ENCODE measurements at regions not wholly inside any gene's neighbourhood (a gene's known extent, or its start where the extent isn't known, plus 50 kb on each side); places are given as distances from the start of the nearest gene placed in this dataset.

DNA sequence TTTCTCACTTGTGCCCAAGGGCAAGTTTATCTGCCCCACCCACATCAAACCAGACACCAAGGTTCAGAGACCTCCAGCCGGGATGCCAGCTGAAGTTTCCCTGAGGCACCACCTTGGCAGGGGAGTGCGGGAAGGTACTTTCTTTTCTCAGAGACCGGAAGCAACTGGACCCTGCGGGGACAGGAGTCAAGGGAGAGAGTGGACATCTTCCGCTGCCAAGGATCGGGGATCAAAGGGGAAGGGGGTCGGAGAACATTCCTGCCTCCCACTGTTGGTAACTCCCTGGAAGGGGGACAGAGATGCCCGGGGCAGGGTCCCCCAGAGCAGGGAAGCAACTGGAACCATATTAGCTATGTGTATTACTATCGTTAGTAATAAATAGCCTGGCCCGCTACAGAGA, 161.8 kb downstream of the DICER1 start:
- DNase-seq (ENCODE audit: low read depth), result no peak

DNA sequence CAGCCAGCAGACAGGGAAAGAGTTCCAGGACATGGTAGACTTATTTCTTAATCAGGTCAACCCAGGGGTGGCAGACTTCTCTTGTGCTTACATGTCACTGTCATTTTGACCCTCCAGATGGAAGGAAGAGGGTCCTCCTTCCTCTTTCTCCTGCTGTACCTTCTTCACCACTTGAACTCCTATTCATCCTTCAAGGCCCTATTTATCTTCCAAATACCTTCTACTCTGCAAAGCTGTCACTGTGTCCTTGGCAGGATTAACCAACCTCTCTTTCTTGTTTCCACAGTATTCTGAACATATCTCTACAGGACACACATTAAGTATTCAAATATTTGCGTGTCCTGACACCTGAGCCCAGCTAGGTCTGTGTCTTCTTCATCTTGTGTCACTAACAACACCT, 163.1 kb downstream of the DICER1 start:
- no peak for DNase-seq (ENCODE audit: low read depth)

DNA sequence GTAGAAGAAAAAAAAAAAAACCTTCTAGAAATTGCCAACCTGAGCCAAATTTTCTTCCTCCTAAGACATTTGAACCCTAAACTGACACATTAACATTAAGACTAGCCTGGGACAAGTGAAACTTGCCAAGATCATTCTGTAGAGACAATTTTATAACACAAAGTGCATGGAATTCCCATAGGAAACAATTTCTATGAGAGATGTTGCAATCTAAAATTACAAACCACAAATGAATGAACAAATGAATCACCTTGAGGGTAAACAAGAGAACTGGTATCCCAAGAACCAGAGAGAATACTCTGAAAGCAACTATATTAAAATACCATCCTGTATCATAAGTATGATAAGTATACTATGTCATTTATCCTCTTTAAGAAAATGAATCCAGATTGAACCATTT, 165.3 kb downstream of the DICER1 start:
- no peak for DNase-seq (ENCODE audit: low read depth)

DNA sequence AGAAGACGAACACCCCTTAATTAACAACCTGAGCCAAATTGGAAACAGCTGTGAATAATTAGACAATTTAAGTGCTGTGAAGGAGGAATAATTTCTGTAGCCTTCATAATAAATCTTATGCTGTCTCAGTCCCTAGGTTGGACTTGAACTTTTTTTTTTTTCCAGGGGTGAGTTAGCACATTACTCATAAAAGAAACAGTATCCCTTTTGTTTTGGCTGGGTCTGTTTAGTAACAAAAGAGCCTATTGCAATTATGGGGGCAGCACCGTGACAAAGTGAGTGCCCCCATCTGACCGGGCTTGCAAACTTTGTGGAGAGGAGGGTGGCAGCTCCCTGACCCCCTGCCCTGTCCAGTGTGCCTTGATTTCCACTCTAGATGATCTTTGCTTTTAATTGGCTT, 167.4 kb downstream of the DICER1 start:
- DNase-seq (ENCODE audit: low read depth), result no peak

DNA sequence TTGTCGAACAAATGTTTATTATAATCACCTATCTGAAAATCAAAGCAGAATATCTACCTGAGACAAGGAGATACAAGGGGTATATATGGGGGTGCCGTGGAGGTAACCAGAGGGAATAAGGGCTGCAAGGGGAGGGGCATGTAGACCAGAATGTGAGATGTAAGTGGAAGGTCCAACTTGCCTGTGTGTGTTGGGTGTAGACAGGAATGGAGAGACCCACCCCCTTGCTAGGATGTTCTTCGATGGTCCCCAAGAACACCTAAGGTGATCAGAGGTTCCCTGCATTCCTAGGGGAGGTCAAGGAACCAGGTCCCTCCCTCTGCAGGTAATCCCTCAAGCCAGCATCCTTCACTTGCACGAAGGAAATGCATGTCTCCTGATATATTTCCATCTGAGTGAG, 167.9 kb downstream of the DICER1 start:
- DNase-seq (ENCODE audit: low read depth), result no peak

DNA sequence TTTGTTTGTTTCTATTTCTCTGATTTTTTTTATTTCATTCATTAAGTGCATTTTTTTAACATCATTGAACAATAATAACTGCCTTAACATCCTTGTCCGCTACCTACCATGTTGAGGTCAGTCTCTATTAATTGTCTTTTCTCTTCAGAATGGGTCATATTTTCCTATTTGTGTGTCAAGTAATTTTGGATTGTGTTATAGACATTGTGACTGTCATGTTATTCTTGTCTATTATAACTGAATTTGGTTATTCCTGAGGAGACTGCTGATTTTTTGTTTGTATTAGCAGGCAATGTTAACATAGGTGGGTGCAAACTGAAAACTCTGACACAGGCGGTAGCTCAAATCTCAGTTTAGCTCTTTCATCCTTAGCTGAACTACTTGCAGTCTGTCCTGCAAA, 169.9 kb downstream of the DICER1 start:
- DNase-seq (ENCODE audit: low read depth), result no peak

DNA sequence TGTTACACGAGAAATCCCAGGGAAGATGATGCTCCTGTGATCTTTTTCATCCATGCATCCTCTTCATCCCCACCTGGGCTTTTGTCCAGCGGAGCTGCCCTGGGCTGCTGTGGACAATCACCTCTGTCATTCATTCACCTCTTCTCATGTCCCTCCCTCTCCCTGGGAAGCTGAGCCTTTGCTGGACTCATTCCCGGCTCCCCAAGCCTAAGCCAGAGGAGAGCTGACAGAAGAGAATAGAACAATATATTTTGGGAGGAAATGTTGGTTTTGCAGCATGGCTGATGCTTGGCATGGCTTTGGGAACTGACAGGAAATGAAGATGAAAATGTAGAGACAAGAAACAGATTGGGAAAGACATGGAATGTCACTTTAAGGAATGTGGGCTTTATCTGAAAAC, 177.4 kb downstream of the DICER1 start:
- DNase-seq (ENCODE audit: low read depth), result no peak

DNA sequence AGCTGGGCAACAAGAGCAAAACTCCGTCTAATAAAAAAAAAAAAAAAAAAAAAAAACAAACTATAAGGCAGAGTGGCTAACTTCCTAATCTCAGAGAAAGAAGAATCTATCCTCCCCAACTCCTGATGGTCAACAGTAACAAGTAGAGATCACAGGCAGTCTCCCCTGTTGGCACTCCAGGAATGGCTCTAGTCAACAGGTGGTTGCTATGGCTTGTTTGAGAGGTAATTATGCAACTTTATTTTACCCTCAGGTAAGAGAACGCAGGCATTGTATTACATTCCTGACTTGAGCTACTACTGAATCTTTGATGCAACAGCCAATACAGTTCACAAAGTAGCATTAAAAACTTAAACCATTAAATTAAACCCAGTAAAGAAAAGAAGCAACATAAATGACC, 180.3 kb downstream of the DICER1 start:
- no peak for DNase-seq (ENCODE audit: low read depth)

DNA sequence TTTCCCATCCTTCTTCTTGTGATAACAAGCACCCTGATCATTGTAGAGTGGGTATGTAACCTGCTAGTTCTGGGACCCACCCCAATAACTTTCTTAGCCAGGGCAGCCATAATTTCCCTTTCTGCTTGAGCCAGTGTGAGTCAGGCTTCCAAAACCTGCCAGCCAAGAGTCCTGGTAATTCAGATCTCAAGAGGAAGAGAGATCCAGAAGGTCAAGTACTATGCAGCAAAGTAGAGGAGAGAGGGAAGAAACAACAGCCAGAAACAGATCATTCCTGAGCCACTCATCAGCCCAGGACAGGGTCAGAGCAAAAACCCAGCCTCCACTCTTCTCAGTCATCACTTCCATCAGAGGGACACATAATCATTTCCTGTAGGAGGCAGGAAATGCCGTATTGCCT, 182.0 kb downstream of the DICER1 start:
- DNase-seq (ENCODE audit: low read depth), result no peak

DNA sequence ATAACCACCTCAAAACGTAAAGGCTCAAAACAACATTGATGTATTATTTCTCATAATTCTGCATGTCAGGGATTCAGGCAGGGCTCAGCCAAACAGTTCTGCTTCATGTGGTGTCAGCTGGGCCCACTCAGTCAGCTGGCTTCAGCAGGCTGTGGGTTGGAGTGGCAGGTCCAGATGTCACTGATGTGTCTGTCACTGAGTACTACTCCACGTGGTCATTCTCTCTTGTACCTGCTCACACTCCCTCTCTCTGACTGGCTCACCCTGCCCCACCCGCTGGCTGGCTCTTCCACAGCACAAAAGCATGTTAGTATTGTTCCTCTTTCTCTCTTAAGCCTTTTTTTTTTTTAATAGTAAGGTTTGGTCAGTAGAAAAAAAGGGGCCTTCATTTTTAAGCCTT, 182.4 kb downstream of the DICER1 start:
- DNase-seq (ENCODE audit: low read depth), result no peak

DNA sequence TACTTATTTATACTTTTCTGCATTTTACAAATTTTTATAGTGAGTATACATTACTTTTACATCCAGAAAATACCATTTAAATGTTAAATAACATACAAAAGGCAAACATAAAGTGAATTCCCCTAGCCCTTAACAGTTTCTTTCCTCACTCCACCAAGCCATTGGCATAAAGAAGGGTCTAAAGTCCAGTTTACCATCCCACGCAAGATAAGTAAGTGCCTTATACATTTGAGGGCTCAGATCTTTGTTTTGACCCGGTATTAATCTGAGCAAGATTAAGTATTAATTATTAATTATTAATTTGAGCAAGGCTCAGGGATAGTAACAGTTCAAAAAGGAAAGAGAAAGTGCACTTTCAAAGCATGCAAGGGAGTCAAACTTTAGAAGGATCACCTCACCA, 182.9 kb downstream of the DICER1 start:
- DNase-seq (ENCODE audit: low read depth), result no peak

DNA sequence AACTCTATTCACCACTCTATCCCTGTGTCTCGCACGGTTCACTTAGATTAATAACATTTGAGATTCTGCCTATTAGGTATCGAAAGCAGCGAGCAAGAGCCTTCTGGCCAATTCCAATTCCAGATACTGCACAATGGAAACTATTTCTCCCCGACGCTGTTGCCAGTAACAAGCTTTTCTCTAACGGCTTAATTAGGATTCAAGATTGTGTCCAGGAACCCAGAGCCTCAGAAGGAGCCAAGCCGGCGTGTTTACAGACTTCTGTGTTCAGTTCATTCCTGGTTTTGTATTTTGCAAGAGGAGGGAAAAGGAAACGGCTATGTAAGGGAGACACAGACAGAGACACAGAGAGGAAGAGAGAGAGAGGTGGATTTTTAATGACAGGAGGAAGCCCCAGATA, 185.6 kb downstream of the DICER1 start:
- no peak for DNase-seq (ENCODE audit: low read depth)

DNA sequence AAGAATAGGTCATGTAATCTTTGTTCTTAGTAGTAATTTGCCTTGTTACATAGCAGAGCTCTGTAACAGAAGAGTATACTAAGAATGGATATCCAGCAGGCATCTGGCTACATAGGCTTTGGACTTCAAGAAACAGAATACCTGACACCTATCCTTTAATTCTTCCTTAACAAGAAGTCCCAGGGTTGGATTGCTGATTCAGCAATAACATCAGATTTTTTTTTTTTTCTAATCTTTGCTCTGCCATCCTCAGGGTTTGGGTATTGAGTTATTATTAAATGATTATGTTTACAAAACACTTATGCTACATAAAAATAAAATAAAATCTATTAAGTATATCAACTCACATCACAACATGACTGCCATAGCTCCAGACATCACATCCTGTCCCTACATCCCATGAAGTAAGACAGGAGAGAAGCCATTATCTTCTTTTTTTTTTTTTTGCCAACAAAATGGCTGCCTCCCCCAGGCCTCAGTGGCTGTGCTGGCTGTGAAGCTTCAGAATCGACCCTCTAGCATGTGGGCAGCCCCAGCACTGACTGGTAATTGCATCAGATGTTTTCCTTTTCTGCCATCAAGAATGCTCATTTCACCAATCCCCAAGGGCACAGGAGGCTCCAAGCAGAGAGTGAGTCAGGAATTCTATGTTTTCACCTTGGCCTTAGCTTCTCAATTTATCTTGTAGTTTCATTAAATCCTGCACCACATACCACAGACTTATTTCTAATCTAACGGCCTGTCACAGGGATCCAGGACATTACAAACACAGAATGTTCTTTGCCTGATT, 186.2 kb downstream of the DICER1 start:
- no peak for DNase-seq (ENCODE audit: low read depth)

DNA sequence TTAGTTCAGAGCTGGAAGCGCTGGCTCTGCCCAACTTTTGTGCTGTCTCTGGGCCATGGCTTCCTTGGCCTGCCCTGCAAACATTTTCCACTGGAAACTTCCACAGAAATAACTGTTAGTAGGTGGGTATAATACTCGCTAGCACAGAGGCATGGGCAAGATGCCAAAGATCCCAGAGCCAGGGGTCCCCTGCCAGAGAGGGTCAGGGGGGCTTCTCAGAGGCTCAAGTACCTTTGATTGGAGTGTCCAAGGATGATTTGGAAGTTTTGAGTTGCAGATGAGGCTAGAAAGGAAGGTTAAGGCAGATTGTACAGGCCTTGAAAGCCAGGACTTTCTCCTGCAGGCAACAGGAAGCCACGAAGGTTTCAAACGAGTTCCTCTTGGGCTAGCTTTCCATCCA, 187.6 kb downstream of the DICER1 start:
- no peak for DNase-seq (ENCODE audit: low read depth)

DNA sequence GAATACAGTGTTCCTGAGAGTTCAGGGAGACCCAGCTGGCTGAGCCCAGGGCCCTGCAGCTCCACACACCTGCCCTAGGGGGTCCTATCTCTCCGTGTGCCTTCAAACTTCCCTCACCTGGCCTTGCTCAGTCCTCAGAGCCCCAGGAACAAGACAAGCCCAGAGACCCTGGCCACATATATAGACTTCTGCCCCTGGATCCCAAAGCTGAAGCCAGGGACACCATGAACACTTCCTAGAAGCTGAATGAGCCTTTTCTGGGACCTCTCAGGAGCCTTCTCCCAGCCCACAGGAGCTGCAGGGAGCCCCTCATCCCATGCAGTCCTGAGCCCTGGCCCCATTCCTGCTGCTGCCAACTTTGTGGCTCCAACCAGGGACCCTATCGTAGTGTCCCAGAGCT, 190.5 kb downstream of the DICER1 start:
- DNase-seq (ENCODE audit: low read depth), result no peak

DNA sequence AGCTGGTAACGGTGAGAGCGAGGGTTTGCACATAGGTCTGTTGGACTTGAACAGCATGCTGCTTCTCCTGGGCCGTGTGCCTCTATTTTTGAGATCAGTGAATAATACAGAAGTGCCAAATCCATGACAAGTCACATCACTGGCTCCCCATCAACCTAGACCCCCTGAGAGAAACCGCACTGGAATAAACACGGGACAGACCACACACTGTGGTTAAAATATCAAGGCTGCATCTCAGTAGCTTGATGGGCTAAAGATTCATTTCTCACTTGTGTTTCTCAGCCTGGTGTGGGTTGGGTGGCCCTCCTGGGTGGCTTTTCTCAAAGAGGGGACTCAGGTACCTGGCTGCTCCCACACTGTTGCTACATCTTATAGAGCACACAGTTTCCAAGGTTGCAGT, 191.0 kb downstream of the DICER1 start:
- no peak for DNase-seq (ENCODE audit: low read depth)

DNA sequence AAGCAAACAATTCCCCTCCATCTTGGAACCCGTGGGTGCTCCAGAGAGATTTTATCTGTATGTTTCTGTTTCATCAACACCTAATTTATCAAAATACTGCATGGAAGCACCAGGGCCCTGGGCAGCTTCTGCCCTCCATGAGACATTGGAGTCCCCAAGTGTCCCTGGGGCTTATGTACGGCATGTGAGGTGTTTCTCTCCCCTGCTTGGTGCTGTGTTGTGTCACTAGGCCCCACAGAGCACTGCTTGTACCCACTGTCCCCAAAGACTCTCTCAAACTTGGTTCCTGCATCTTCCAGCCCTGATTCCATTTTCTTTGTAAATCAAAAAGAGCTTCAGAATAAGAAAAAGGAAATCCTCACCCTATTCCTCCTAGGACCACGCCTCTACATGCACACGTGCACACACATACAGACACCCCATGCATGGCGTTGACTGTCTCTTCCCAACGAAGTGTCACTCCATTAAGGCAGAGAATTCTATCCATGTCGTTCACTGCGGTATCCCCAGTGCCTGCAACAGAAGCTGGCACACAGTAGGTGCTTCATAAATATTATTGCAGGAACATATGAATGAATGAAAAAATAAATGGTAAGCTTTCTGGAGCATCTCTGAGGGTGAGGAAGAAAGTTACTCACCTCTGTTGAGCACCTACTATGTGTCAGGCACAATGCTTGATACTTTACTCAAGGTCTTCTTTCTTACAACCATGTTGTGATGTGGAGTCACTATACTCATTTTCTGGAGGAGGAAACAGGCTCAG, 191.6 kb downstream of the DICER1 start:
- DNase-seq (ENCODE audit: low read depth), result no peak

DNA sequence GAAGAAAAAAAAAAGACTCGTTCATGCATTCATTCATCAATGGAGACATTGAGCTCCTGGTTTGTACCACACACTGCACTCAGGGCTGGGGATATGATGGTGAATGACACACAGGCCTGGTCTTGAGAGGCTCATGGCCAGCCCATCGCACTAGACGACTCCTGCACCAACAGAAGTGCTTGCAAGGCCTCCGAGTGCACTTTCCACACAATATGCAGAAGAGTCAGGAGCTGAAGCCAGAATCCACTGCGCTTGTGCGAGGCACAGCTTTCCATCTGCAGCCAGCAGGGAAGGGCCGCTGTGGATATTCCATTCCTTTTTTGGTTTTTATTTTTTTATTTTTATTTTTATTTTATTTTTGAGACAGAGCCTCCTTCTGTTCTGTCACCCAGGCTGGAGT, 192.4 kb downstream of the DICER1 start:
- DNase-seq (ENCODE audit: low read depth), result no peak

DNA sequence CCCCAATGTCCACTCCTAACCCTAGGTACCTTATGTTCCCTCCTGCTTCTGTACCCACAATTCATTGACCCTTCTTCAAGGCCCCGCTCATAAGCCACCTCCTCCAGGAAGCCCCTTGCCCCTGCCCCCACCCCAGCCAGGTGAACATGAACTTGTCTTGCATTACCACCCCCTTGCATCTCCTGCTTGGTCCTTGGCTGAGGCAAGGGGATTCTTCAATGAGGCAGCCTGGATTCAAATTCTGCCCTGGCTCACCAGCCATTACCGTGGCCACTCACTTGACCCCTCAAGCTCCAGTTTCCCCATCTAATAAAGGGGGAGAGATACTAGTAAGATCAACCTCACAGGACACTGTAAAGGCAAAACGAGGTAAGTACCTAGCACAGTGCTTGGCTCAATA, 193.1 kb downstream of the DICER1 start:
- no peak for DNase-seq (ENCODE audit: low read depth)

DNA sequence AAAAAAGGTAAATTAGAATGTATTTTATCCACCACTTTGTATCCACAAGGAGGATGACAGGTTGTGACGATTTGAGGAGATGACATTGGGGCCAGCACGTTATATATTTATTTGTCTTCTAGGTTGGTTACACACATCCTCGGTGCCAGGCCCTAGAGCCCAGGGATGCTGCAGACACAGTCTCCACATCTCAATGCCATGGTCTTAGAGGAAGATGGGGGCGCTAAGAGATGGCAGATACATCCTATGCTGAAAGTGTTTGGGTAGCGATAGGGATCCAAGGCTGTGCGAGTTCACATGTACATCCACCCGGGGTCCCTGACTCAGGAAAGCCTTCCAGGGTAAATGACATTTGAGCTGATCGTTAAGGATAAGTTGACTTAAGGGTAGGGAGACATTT, 193.1 kb upstream of the GSC start:
- DNase-seq (ENCODE audit: low read depth), result no peak

DNA sequence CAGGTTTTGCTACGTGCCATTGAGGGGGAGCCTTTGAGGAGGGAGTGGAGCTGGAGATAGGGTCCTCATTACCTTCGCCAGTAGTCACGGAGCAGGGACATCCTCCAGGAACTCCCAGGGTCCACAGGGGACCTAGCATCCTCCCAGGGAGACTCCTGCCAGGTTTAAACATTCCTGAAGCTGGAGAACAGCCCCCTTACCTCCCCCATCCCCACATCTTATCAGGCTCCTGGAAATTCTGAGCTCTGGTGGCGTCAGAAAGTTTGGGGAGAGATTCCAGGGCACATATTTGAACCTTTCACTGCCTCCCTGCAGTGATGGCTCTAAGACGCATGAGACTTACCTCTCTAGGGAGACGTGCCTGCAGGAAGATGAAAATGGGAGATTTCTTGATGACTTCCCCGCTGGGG, 192.3 kb upstream of the GSC start:
- DNase-seq (ENCODE audit: low read depth), result no peak

DNA sequence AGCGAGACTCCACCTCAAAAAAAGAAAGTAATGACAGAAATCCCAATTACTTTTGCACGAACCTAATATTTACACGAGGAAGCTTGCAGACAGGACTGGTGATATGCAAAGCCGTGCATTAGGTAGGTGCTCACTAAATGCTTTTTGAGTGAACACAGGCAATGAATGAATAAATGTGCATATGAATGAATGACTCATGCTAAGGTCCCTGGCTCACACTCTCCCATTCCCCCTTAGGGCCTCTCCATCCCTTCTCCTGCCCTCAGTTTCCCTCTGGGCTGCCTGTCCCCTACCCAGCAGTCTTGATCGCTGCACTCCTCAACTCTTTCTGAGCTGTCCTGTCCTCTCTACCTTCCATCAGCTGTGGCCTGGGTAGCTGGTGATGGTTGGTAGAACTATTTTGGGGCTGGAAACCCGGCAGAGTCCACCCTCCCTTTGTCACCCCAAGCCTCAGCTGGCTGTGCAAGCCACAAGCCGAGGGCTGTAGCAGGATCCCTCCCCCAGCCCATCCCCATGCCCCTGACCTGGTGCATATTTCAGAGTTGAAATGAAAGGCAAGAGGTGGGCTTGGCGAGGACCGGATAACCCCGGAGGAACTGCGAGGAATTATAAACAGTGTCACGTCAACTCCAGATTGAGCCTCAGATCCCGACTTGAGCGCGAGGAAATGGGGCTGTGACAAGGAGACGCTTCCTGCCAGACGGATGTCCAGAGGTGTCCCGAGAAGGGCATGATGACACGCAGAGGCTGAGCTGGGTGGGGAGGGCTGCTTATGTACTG, 191.7 kb upstream of the GSC start:
- DNase-seq (ENCODE audit: low read depth), result no peak

Measured in stimulated activated CD8-positive, alpha-beta memory T cell treated with anti-CD3 and anti-CD28 coated beads, Interleukin-12 subunit alpha, Interleukin-12 subunit beta, amount 100 ng/mL, for 1 hour (primary cell).